ENCODE measurements at regions not wholly inside any gene's neighbourhood (a gene's known extent, or its start where the extent isn't known, plus 50 kb on each side); places are given as distances from the start of the nearest gene placed in this dataset.

GRCh38 chr1:206419783-206420182 is 50.5 kb upstream of the IKBKE start:
- no peak for TF ChIP-seq CTCF (conservative IDR thresholded peaks at IDR 0.05)
- TF ChIP-seq ZFX (IDR thresholded peaks at IDR 0.05), result no peak
